Stimulated activated CD4-positive, alpha-beta T cell treated with anti-CD3 and anti-CD28 coated beads, Interleukin-15, amount 100 ng/mL, for 24 hours (primary cell): ENCODE measurements at regions not wholly inside any gene's neighbourhood (a gene's known extent, or its start where the extent isn't known, plus 50 kb on each side); places are given as distances from the start of the nearest gene placed in this dataset.

ENCODE experiments used
- DNase-seq: peaks from one replicate; pipeline ENCODE4 v3.0.0-alpha.2; 2020

- DNase-seq, result peak; percentile 14
Measured at GRCh38 chr10:78630944-78631838, 437.6 kb upstream of the ZMIZ1 start.

- no peak for DNase-seq
Measured at GRCh38 chr10:78634389-78634815, 434.4 kb upstream of the ZMIZ1 start.

- no peak for DNase-seq
Measured at GRCh38 chr10:78634835-78635234, 433.9 kb upstream of the ZMIZ1 start.

- no peak for DNase-seq
Measured at GRCh38 chr10:78639629-78640028, 429.1 kb upstream of the ZMIZ1 start.

GRCh38 chr10:78640796-78641636 lies 427.8 kb upstream of the ZMIZ1 start:
- no peak for DNase-seq

GRCh38 chr10:78641693-78642092 lies 427.1 kb upstream of the ZMIZ1 start:
- no peak for DNase-seq

- no peak for DNase-seq
Measured at GRCh38 chr10:78642269-78642816, 426.4 kb upstream of the ZMIZ1 start.

- DNase-seq, result no peak
Measured at GRCh38 chr10:78643513-78643912, 425.3 kb upstream of the ZMIZ1 start.

- DNase-seq, result no peak
Measured at GRCh38 chr10:78644550-78644949, 424.2 kb upstream of the ZMIZ1 start.

GRCh38 chr10:78645169-78645686 lies 423.5 kb upstream of the ZMIZ1 start:
- DNase-seq, result no peak

- no peak for DNase-seq
Measured at GRCh38 chr10:78645975-78646374, 422.8 kb upstream of the ZMIZ1 start.

GRCh38 chr10:78648256-78648860 lies 420.4 kb upstream of the ZMIZ1 start:
- DNase-seq, result no peak

- no peak for DNase-seq
Measured at GRCh38 chr10:78649429-78649828, 419.3 kb upstream of the ZMIZ1 start.

GRCh38 chr10:78650122-78650521 lies 418.6 kb upstream of the ZMIZ1 start:
- no peak for DNase-seq

- DNase-seq, result no peak
Measured at GRCh38 chr10:78651287-78651686, 417.5 kb upstream of the ZMIZ1 start.

GRCh38 chr10:78653555-78653954 lies 415.2 kb upstream of the ZMIZ1 start:
- no peak for DNase-seq

GRCh38 chr10:78654047-78654590 lies 414.6 kb upstream of the ZMIZ1 start:
- DNase-seq, result no peak

GRCh38 chr10:78655979-78656378 lies 412.8 kb upstream of the ZMIZ1 start:
- DNase-seq, result no peak

GRCh38 chr10:78656417-78657162 lies 412.2 kb upstream of the ZMIZ1 start:
- no peak for DNase-seq

- peak; percentile 80 for DNase-seq
Measured at GRCh38 chr10:78657163-78657861, 411.5 kb upstream of the ZMIZ1 start.

- DNase-seq, result no peak
Measured at GRCh38 chr10:78657862-78658165, 411.0 kb upstream of the ZMIZ1 start.
